ENCODE measurements at regions not wholly inside any gene's neighbourhood (a gene's known extent, or its start where the extent isn't known, plus 50 kb on each side); places are given as distances from the start of the nearest gene placed in this dataset.

GRCh38 chr13:54347531-54347930, 1318.9 kb downstream of the OLFM4 start:
- H2AFZ ChIP-seq (ENCODE audit: low read length) = no peak overlapping the region
- FAIRE-seq (no peak), DNase-seq (ENCODE audit: low read depth in 1 of 2, low spot score in 2 of 2) (no peak)
- H3K9ac ChIP-seq (replicated peaks in 1 of 4; ENCODE audit: extremely low read depth in 1 of 4, low read depth in 3 of 4, low read length in 3 of 4) = no peak overlapping the region
- no peak overlapping the region for H3K14ac ChIP-seq (ENCODE audit: insufficient read length)
- no peak overlapping the region for H4K5ac ChIP-seq (ENCODE audit: insufficient read length, low read depth, low read length)
- no peaks in the 10 kb centered on the region for H3K9me3 ChIP-seq (ENCODE audit: insufficient read depth in 2 of 2, low read depth in 1 of 2, low read length in 1 of 2)
- H4K91ac ChIP-seq (replicated peaks; ENCODE audit: insufficient read length, low read length) = no peak overlapping the region
- no peak overlapping the region for H2BK120ac ChIP-seq (replicated peaks; ENCODE audit: low read depth, low read length)
- H2BK5ac ChIP-seq (ENCODE audit: low read depth, low read length) = no peak overlapping the region
- H4K20me1 ChIP-seq (replicated peaks in 1 of 2; ENCODE audit: control insufficient read depth in 1 of 2, insufficient read depth in 2 of 2, low read length in 2 of 2) = no peaks in the 10 kb centered on the region
- no peak overlapping the region for H3K4ac ChIP-seq (replicated peaks; ENCODE audit: insufficient read length, low read depth, low read length)
- ChIA-PET CTCF (ENCODE audit: partially characterized antibody) (interaction anchor here (0.7 to 1.0 kb wide), 2 partner anchors 8 to 202 kb away, joined by 4 read pairs; no protein-coding TSS in a partner anchor), POLR2A (ENCODE audit: partially characterized antibody) (no interaction called here)
- H3K4me2 ChIP-seq (ENCODE audit: insufficient read depth in 1 of 2, low read depth in 2 of 2, low read length in 2 of 2) = no peak overlapping the region
- H3K18ac ChIP-seq (ENCODE audit: extremely low read depth, low read length) = no peak overlapping the region
- H2BK20ac ChIP-seq (ENCODE audit: low read length) = no peak overlapping the region
- no peak overlapping the region for H3K23ac ChIP-seq (ENCODE audit: insufficient read length)
- H4K8ac ChIP-seq (ENCODE audit: extremely low read depth, insufficient read depth, low read length) = no peak overlapping the region
- H2AK5ac ChIP-seq (ENCODE audit: low read depth, low read length) = no peak overlapping the region
- no peaks in the 10 kb centered on the region for H3K79me1 ChIP-seq (ENCODE audit: low read depth, low read length)
- no peak overlapping the region for H3K56ac ChIP-seq (replicated peaks; ENCODE audit: insufficient read length, low read depth, low read length)
- no peak overlapping the region for H2BK15ac ChIP-seq (ENCODE audit: low read length)
- no peak overlapping the region for H2BK12ac ChIP-seq (ENCODE audit: low read depth, low read length)
- H3K36me3 ChIP-seq (ENCODE audit: control insufficient read depth in 2 of 4, insufficient read depth in 4 of 4, low read length in 3 of 4) = peaks cover 0 to 9% (median 0%) of the 10 kb centered on the region in 4 experiments; a peak in 1 of 8 replicates
- no peaks in the 10 kb centered on the region for H3K27me3 ChIP-seq (replicated peaks in 1 of 4; ENCODE audit: control insufficient read depth in 3 of 4, extremely low read depth in 1 of 4, insufficient read depth in 3 of 4, low read length in 3 of 4)
- no peak overlapping the region for H3K27ac ChIP-seq (ENCODE audit: low read depth, low read length)
- no peaks in the 10 kb centered on the region for H3K23me2 ChIP-seq (ENCODE audit: low read depth, low read length)
- no peak overlapping the region for H3K4me3 ChIP-seq (ENCODE audit: extremely low read depth in 1 of 4, insufficient read depth in 2 of 4, low read depth in 3 of 4, low read length in 4 of 4)
- WGBS, 2 experiments (ENCODE audit: extremely low coverage in 1 of 2, insufficient coverage in 1 of 2, insufficient read length in 1 of 2, insufficient replicate concordance in 2 of 2, low coverage in 1 of 2, low lambda C conversion rate in 2 of 2, missing lambda C conversion rate in 1 of 2) = 93% methylated on average over 2 of the region's 2 CpGs; no CpG with 5 or more reads in 1 of the 2 experiments
- no peaks in the 10 kb centered on the region for H3K4me1 ChIP-seq (replicated peaks in 1 of 4; ENCODE audit: control insufficient read depth in 3 of 4, insufficient read depth in 4 of 4, low read length in 3 of 4)
- H3K79me2 ChIP-seq (ENCODE audit: control insufficient read depth in 1 of 2, insufficient read depth in 2 of 2, low read length in 2 of 2) = no peaks in the 10 kb centered on the region
- TF ChIP-seq SIX5 (IDR thresholded peaks at IDR 0.05; ENCODE audit: low read depth, low read length) (no peak), TBP (IDR thresholded peaks at IDR 0.05; ENCODE audit: low read depth, low read length) (no peak), ASH2L (IDR thresholded peaks at IDR 0.05; ENCODE audit: low read length) (no peak), JUND (IDR thresholded peaks at IDR 0.05; ENCODE audit: low read length) (no peak), KDM5A (IDR thresholded peaks at IDR 0.05; ENCODE audit: low read length) (no peak), SP1 (IDR thresholded peaks at IDR 0.05; ENCODE audit: low read depth, low read length) (no peak), CHD2 (IDR thresholded peaks at IDR 0.05; ENCODE audit: low read length) (no peak), PHF8 (conservative IDR thresholded peaks at IDR 0.05; ENCODE audit: low read depth, low read length) (no peak), HDAC6 (IDR thresholded peaks at IDR 0.05; ENCODE audit: low read depth, low read length) (no peak), POLR2A (IDR thresholded peaks at IDR 0.05; ENCODE audit: control extremely low read depth in 1 of 2, low read depth in 2 of 2, low read length in 2 of 2) (no peak), SIRT6 (IDR thresholded peaks at IDR 0.05; ENCODE audit: low read length) (no peak), POLR2AphosphoS5 (IDR thresholded peaks at IDR 0.05; ENCODE audit: low read depth, low read length) (no peak), ATF2 (IDR thresholded peaks at IDR 0.05; ENCODE audit: low read length) (no peak), FOSL1 (IDR thresholded peaks at IDR 0.05; ENCODE audit: insufficient read depth, low read depth, low read length) (no peak), RFX5 (IDR thresholded peaks at IDR 0.05; ENCODE audit: borderline replicate concordance, low read depth, low read length) (no peak), RBBP5 (IDR thresholded peaks at IDR 0.05; ENCODE audit: borderline replicate concordance, low read depth, low read length) (no peak)

All from H1 (cell line).